NOMO-1 treated with DMSO at 0.1 percent for 48 hours (cell line): ENCODE measurements at regions not wholly inside any gene's neighbourhood (a gene's known extent, or its start where the extent isn't known, plus 50 kb on each side); places are given as distances from the start of the nearest gene placed in this dataset.

Experiments used
- DNase-seq: peaks from one replicate; lab custom pipeline; 2025; ENCODE audit not compliant: unreplicated experiment; lab: John Stamatoyannopoulos, UW

DNA sequence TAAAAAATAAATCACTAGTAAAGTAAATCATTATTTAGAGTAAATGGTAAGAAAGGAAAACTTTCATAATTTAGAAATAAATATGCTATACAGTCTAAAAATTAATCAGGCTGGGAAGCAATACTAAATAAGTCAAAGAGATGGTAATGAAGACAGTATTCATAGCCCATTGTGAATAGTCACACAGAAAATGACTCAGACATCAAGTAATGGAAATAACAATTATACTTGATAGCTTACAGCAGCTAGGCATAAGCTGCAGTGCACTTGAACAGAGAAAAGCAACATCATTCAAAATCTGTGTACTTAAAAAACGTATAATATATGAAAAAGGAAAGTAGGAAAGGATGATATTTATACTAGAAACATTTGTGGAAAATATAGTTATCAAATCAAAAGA, 642.5 kb upstream of the GNPDA2 start:
- DNase-seq, result no peak

- DNase-seq, result no peak
Observed at GRCh38 chr4:45363931-45364330, 637.6 kb upstream of the GNPDA2 start.

DNA sequence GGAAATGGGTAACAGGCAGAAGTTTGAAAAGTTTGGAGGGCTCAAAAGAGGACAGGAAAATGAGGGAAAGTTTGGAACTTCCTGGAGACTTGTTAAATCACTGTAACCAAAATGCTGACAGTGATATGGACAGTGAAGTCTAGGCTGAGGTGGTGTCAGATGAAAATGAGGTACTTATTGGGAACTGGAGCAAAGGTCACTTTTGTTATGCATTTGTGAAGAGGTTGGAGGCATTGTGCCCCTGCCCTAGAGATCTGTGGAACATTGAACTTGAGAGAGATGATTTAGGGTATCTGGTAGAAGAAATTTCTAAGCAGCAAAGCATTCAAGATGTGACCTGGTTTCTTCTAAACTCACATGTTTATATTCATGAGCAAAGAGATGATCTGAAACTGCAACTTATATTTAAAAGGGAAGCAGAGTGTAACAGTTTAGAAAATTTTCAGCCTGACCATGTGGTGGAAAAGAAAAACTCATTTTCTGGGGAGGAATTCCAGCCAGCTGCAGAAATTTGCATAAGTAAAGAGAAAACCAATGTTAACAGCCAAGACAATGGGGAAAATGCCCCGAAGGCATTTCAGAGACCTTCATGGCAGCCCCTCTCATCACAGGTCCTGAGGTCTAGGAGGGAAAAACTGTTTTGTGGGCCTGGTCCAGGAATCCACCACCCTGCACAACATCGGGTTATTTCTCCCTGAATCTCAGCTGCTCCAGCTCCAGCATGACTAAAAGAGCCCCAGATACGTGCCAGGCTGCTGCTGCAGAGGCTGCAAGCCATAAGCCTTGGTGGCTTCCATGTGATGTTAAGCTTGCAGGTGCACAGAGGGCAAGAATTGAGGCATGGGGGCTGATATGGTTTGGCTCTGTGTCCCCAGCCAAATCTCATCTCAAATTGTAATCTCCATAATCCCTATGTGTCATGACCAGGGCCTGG, 632.5 kb upstream of the GNPDA2 start:
- DNase-seq, result no peak

GRCh38 chr4:45353161-45353560, 626.8 kb upstream of the GNPDA2 start:
- DNase-seq, result no peak

- peak; percentile 62 for DNase-seq
Observed at GRCh38 chr4:45350438-45350837, 624.1 kb upstream of the GNPDA2 start.

DNA sequence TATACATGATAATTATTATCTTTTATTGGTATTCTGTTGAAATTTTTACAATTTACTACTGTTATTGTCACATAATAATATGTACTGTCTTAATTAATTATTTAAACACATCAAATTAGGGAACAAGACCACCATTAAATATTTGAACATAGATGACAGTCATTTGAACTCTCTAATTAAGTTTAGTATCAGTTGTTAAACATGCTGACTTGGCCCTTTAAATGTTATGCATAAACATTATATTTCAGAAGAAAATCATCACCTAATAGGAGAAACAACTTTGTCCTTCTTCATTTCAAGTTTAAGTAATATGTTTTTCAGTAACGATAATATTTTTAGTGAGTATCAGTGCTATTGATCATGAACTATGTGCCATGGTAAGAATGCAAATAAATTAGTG, 623.5 kb upstream of the GNPDA2 start:
- DNase-seq, result no peak

DNA sequence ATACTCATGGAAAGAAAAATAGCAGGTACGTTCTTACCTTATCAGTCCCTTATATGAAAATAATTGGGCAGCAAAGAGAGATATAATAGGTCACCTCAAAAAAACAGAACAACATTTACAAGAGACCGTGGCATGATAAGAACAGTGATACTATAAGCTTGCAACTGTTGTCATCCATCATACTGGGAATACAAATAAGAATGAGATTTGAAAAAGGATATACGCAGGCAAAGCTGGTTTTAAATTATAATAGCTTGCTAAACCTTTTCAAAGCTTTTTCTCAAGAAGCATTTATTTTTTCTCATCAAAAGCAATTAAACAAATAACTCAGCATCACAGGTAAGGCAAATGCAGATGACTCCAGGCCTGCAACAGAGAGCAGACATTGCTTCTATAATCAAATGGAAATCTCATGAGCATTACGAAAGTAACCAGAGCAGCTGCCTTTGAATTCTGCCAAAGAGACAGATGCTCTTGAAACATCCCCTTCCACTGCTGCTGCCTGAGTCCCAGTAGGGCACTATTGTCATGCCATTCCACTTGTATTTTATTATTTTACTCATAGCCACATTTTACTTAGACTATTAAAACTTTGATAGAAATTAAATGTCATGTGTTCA, 620.6 kb upstream of the GNPDA2 start:
- no peak for DNase-seq

GRCh38 chr4:45345558-45345957, 619.2 kb upstream of the GNPDA2 start:
- no peak for DNase-seq

- DNase-seq, result no peak
Observed at GRCh38 chr4:45331802-45332201, 605.4 kb upstream of the GNPDA2 start.

DNA sequence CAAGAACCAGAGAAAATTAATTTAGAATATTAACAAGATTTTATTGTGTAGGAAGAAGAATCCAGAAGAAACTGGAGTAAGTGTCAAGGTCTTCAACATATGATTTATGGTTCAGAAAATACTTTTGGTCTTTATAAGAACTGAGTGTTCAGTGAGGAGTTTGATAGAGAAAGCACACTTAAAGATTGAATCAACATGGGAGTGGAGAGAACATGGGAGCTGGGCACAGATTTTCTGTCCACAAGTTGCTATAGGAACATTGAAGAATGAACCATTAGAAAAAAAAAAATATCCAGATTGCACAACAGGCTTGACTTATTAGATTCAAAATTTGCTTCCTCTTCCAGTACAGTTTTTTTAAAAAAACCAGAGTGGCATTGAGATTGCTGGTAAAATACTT, 601.2 kb upstream of the GNPDA2 start:
- peak; percentile 61 for DNase-seq

DNA sequence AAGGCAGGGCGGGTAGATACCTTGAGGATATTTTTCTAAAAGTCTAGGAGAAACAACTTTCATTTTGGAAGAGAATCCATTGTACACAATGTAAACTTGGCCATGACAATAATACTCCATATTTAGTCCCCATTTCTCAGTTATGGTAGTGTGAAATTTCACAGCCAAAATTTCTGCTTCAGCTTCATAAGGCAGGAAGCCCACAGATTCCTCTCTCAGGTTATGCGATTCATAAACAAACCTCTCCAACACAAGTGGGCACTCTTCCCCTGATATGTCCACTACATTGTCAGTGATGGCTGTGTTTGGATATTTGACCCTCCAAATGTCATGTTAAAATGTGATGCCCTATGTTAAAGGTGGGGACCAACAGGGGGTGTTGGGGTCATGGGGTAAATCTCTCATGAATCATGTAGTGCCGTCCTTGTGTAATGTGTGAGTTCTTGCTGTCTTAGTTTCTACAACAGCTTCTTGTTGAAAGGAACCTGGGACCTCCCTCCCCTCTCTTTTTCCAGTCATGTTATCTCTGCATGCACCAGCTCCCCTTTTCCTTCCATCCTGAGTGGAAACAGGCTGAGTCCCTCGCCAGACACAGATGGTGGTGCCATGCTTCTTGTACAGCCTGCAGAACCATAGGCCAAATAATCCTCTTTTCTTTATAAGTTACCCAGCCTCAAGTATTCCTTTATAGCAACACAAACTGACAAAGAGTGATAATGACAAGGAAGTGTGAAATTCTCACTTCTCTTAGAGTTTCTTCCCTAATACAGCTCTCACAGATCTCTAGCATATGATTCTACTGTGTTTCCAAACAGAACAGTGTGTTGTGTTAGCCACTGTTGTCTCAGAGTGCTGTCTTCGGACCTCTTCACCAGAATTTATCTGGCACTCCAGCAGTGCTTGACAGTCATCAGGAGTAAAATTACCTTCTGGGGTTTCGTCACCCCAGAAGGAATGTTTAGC, 598.4 kb upstream of the GNPDA2 start:
- DNase-seq, result peak; percentile 6

GRCh38 chr4:45323453-45324058, 597.2 kb upstream of the GNPDA2 start:
- DNase-seq, result no peak

- no peak for DNase-seq
Observed at GRCh38 chr4:45317739-45318138, 591.4 kb upstream of the GNPDA2 start.

- peak; percentile 88 for DNase-seq
Observed at GRCh38 chr4:45317276-45317675, 590.9 kb upstream of the GNPDA2 start.

DNA sequence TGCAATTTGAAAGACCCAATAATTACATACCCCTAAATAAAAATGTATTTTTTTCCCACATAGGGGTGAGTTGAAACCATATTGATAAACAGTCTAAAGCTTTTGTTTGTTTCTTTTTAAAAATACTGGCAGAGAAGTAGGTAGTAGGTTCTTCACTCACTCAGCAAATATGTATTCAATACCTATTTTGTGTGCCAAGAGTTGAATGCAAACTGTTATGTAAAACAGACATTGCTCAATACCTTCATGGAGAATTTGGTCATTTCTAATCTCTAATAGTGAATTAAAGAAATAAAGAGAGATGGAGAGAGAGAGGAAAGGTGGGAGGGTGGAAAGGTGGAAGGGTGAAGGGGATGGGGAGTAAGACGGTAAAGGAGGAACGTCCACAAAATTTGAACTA, 589.9 kb upstream of the GNPDA2 start:
- no peak for DNase-seq

DNA sequence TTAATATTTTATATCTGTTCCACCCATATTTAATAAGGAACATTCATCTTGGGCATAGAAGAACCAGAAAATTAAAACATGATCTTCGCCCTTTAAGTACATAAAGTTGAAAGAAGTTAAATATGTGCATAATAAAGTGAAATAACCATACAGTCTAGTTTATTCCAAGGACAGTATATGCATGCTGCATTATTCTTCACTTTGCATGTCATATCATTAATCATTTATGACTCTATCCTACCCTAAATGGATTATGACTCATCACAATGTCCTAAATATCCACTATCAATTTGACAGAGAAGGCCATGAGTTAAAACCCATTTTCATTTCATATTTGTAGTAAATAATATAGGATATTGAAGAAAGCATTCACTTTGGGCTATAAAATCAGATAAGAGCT, 576.5 kb upstream of the GNPDA2 start:
- DNase-seq, result no peak

- no peak for DNase-seq
Observed at GRCh38 chr4:45294464-45294863, 568.1 kb upstream of the GNPDA2 start.

GRCh38 chr4:45293335-45293734, 567.0 kb upstream of the GNPDA2 start:
- DNase-seq, result no peak

DNA sequence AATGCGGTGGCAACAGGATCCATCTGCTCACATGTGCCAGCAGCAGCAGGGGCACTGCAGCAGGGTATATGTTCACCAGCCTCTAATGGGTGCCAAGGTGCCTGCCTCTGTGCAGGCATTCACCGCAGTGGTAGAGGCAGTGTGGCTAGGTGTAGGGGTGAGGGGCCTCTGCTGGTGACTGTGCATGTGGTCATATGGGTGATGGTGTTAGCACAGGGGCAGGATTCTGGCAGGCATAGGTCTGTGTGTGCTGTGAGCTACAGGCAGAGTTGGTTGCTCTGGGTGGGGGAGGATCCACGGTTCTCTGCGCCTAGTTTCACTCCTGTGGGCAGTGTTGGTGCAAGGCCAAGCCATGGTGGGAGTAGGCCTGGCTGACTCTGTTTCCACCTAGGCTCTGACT, 566.5 kb upstream of the GNPDA2 start:
- no peak for DNase-seq

DNA sequence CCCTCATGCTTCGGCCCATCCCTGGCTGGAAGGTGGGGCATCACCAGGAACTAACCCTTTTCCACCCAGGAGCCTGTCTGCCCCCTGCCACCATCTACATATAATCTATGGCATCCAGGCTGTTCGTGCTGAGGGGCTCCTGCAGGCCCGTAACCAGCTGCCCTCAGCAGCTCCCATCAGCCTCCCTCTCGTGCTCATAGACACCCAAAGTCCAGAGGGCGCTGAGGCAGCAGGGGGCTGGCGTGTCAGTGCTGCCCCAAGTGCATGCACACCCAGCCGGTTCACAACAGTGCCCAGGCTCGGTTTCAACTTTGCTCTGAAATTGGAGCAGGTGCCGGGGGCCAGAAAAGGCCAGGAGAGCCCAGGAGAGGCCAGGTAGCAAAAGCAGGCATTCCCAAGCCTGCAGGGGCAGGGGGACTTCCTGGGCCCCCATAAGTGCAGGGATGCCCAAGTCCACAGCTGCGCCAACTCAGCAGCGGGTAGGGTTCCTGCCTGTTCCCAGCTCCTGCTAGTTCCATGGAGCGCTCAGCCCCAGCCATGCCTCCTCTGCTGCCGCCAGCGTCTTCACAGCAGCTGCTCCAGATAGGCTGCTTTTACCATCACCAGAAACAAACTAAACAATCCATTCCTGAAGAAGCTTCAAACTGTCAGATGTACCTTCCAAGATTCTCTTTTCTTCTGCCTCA, 558.2 kb upstream of the GNPDA2 start:
- no peak for DNase-seq
